ENCODE measurements at regions not wholly inside any gene's neighbourhood (a gene's known extent, or its start where the extent isn't known, plus 50 kb on each side); places are given as distances from the start of the nearest gene placed in this dataset.
"Not testable (repeated sequence)": the region's sequence is repeated elsewhere in the genome, so short reads cannot be mapped to it uniquely, and the experiment has no call there.

GRCh38 chr17:79547586-79547985 is 63.3 kb downstream of the RBFOX3 start:
- dilution Hi-C loops (cut with MboI; ENCODE audit: extremely low pct_ligation_motif_present, low sequenced_read_pairs) = no loop called here
- Histone ChIP-seq H3K27ac (ENCODE audit: control insufficient read depth, insufficient read depth, low read length) (no peak overlapping the region), H3K4me2 (ENCODE audit: control insufficient read depth, extremely low read depth, insufficient read depth, low read depth, low read length) (no peak overlapping the region), H3K27me3 (ENCODE audit: control insufficient read depth, extremely low read depth, insufficient read depth, low read length) (no peaks in the 10 kb centered on the region), H3K4me3 (ENCODE audit: control insufficient read depth in 2 of 3, extremely low read depth in 1 of 3, insufficient read depth in 2 of 3, low read depth in 1 of 3, low read length in 3 of 3) (no peak overlapping the region), H4K20me1 (ENCODE audit: control insufficient read depth, extremely low read depth, insufficient read depth, low read length) (no peaks in the 10 kb centered on the region), H3K9ac (ENCODE audit: control insufficient read depth, extremely low read depth, insufficient read depth, low read length) (no peak overlapping the region), H3K4me1 (ENCODE audit: control insufficient read depth, extremely low read depth, insufficient read depth, low read length) (no peaks in the 10 kb centered on the region), H2AFZ (ENCODE audit: control insufficient read depth, low read length) (no peak overlapping the region), H3K79me2 (ENCODE audit: control insufficient read depth, insufficient read depth, low read length) (no peaks in the 10 kb centered on the region), H3K9me3 (ENCODE audit: control insufficient read depth, low read depth, low read length) (no peaks in the 10 kb centered on the region), H3K36me3 (ENCODE audit: control insufficient read depth in 2 of 2, extremely low read depth in 1 of 2, insufficient read depth in 2 of 2, low read length in 2 of 2) (no peaks in the 10 kb centered on the region), H3K9me1 (ENCODE audit: control insufficient read depth, extremely low read depth, insufficient read depth, low read length) (no peaks in the 10 kb centered on the region)
- TF ChIP-seq EZH2 (IDR thresholded peaks at IDR 0.05; ENCODE audit: low read length) (no peak), CTCF (optimal IDR thresholded peaks at IDR 0.05 in 1 of 3, IDR thresholded peaks at IDR 0.05 in 1 of 3, conservative IDR thresholded peaks at IDR 0.05 in 1 of 3; ENCODE audit: extremely low read depth in 1 of 3, insufficient read depth in 2 of 3, low read length in 3 of 3) (no peak)
- DNase-seq (ENCODE audit: low read depth, low spot score) (no peak), FAIRE-seq (no peak)

- H3K79me2 ChIP-seq (ENCODE audit: control insufficient read depth, insufficient read depth, low read length); H2AFZ ChIP-seq (ENCODE audit: control insufficient read depth, low read length); H3K9me3 ChIP-seq (ENCODE audit: control insufficient read depth, low read depth, low read length); H3K4me2 ChIP-seq (ENCODE audit: control insufficient read depth, extremely low read depth, insufficient read depth, low read depth, low read length); H3K36me3 ChIP-seq (ENCODE audit: control insufficient read depth in 2 of 2, extremely low read depth in 1 of 2, insufficient read depth in 2 of 2, low read length in 2 of 2); H3K27ac ChIP-seq (ENCODE audit: control insufficient read depth, insufficient read depth, low read length); H3K9me1 ChIP-seq (ENCODE audit: control insufficient read depth, extremely low read depth, insufficient read depth, low read length); H3K9ac ChIP-seq (ENCODE audit: control insufficient read depth, extremely low read depth, insufficient read depth, low read length); H3K4me1 ChIP-seq (ENCODE audit: control insufficient read depth, extremely low read depth, insufficient read depth, low read length); H4K20me1 ChIP-seq (ENCODE audit: control insufficient read depth, extremely low read depth, insufficient read depth, low read length); H3K27me3 ChIP-seq (ENCODE audit: control insufficient read depth, extremely low read depth, insufficient read depth, low read length); dilution Hi-C loops (cut with MboI; ENCODE audit: extremely low pct_ligation_motif_present, low sequenced_read_pairs); DNase-seq (ENCODE audit: low read depth, low spot score); FAIRE-seq; H3K4me3 ChIP-seq (ENCODE audit: control insufficient read depth in 2 of 3, extremely low read depth in 1 of 3, insufficient read depth in 2 of 3, low read depth in 1 of 3, low read length in 3 of 3): not testable (repeated sequence)
These were observed 63.7 kb downstream of the RBFOX3 start for GRCh38 chr17:79547171-79547570.

- H3K9ac ChIP-seq (ENCODE audit: control insufficient read depth, extremely low read depth, insufficient read depth, low read length) = no peak overlapping the region
- no peaks in the 10 kb centered on the region for H3K79me2 ChIP-seq (ENCODE audit: control insufficient read depth, insufficient read depth, low read length)
- H3K27me3 ChIP-seq (ENCODE audit: control insufficient read depth, extremely low read depth, insufficient read depth, low read length) = no peaks in the 10 kb centered on the region
- H2AFZ ChIP-seq (ENCODE audit: control insufficient read depth, low read length) = no peak overlapping the region
- H3K4me3 ChIP-seq (ENCODE audit: control insufficient read depth in 2 of 3, extremely low read depth in 1 of 3, insufficient read depth in 2 of 3, low read depth in 1 of 3, low read length in 3 of 3) = no peak overlapping the region
- H3K27ac ChIP-seq (ENCODE audit: control insufficient read depth, insufficient read depth, low read length) = no peak overlapping the region
- DNase-seq (ENCODE audit: low read depth, low spot score) = no peak
- FAIRE-seq = no peak
- TF ChIP-seq EZH2 (IDR thresholded peaks at IDR 0.05; ENCODE audit: low read length) (no peak), CTCF (optimal IDR thresholded peaks at IDR 0.05 in 1 of 3, IDR thresholded peaks at IDR 0.05 in 1 of 3, conservative IDR thresholded peaks at IDR 0.05 in 1 of 3; ENCODE audit: extremely low read depth in 1 of 3, insufficient read depth in 2 of 3, low read length in 3 of 3) (no peak)
- no peaks in the 10 kb centered on the region for H3K4me1 ChIP-seq (ENCODE audit: control insufficient read depth, extremely low read depth, insufficient read depth, low read length)
- H3K9me1 ChIP-seq (ENCODE audit: control insufficient read depth, extremely low read depth, insufficient read depth, low read length) = no peaks in the 10 kb centered on the region
- dilution Hi-C loops (cut with MboI; ENCODE audit: extremely low pct_ligation_motif_present, low sequenced_read_pairs) = no loop called here
- H3K9me3 ChIP-seq (ENCODE audit: control insufficient read depth, low read depth, low read length) = no peaks in the 10 kb centered on the region
- no peaks in the 10 kb centered on the region for H4K20me1 ChIP-seq (ENCODE audit: control insufficient read depth, extremely low read depth, insufficient read depth, low read length)
- no peaks in the 10 kb centered on the region for H3K36me3 ChIP-seq (ENCODE audit: control insufficient read depth in 2 of 2, extremely low read depth in 1 of 2, insufficient read depth in 2 of 2, low read length in 2 of 2)
- H3K4me2 ChIP-seq (ENCODE audit: control insufficient read depth, extremely low read depth, insufficient read depth, low read depth, low read length) = no peak overlapping the region
These were observed 64.5 kb downstream of the RBFOX3 start for GRCh38 chr17:79546386-79546785.

Measured in keratinocyte (primary cell).